ENCODE measurements at regions not wholly inside any gene's neighbourhood (a gene's known extent, or its start where the extent isn't known, plus 50 kb on each side); places are given as distances from the start of the nearest gene placed in this dataset.
A peak's percentile ranks its signal among the peaks of the same experiment; 100 is the strongest.

GRCh38 chr14:100438678-100439592, 115.8 kb downstream of the SLC25A47 start:
- peak; percentile 62 to 65 for DNase-seq (ENCODE audit: low read depth in 2 of 2)

GRCh38 chr14:100439781-100440180, 116.6 kb downstream of the SLC25A47 start:
- DNase-seq (ENCODE audit: low read depth in 2 of 2) = no peak

DNA sequence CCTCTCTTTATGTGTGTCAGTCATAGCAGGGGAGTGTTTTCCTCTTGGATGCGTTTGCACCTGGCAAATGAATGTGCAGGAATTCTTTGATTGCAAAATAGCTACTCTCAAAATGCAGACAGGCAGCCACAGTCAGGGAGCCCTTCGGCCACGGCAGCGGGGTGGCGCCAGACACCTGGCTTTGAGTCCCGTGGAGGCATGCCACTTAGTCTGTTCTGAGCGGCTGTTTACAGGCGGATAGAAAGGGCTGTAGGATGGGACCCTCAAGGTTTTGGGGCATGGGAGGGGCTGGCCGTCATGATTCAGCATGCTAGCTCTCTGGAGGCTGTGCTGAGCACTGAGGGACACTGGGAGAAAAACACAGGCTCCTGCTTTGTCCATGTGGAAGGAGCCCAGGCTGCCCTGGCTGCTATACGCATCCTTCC, 117.1 kb downstream of the SLC25A47 start:
- no peak for DNase-seq (ENCODE audit: low read depth in 2 of 2)

DNA sequence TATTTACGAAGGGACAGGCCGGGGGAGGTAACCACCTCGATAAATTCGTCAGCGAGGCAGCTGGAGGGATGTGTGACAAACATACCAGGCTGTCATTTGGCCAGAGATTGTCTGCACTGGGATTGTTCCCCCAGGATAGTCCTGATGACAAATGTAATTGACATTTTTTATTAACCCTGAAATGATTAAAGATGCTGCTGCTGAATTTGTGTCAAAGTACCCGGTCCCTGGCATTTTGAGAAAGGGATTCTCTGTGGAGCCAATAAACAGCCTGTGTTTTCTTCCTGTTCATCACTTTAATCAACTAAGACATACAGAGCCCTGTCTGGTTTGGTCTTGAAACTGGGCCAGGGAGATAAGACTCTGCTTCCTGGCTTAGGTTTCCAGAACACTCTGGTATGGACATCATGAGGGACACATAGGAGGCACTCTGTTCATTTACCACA, 117.6 kb downstream of the SLC25A47 start:
- no peak for DNase-seq (ENCODE audit: low read depth in 2 of 2)

- DNase-seq (ENCODE audit: low read depth in 2 of 2) = no peak
These were observed 118.3 kb downstream of the SLC25A47 start for GRCh38 chr14:100441271-100441947.

DNA sequence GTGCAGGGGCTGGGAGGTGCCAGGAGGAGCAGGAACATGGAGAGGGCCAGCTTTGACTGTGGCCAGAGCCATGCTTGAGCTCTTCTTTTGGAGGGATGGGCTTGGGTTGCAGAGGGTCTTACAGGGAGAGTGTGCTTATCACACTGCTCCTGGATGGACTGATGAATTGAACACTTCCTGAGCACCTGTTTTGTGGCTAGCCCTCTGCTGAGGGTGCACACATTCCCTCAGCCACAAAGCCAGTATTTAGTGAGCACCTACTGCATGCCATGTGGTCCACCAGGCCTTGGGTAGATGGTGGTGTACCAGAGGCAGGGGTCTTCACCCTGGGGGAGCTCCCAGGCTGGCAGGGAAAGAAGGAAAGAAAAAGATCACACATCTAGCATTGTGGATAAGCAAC, 118.9 kb downstream of the SLC25A47 start:
- DNase-seq (ENCODE audit: low read depth in 2 of 2) = no peak

- DNase-seq (ENCODE audit: low read depth in 2 of 2) = no peak
These were observed 119.7 kb downstream of the SLC25A47 start for GRCh38 chr14:100442498-100443490.

- DNase-seq (ENCODE audit: low read depth in 2 of 2) = no peak
These were observed 120.5 kb downstream of the SLC25A47 start for GRCh38 chr14:100443603-100444002.

DNA sequence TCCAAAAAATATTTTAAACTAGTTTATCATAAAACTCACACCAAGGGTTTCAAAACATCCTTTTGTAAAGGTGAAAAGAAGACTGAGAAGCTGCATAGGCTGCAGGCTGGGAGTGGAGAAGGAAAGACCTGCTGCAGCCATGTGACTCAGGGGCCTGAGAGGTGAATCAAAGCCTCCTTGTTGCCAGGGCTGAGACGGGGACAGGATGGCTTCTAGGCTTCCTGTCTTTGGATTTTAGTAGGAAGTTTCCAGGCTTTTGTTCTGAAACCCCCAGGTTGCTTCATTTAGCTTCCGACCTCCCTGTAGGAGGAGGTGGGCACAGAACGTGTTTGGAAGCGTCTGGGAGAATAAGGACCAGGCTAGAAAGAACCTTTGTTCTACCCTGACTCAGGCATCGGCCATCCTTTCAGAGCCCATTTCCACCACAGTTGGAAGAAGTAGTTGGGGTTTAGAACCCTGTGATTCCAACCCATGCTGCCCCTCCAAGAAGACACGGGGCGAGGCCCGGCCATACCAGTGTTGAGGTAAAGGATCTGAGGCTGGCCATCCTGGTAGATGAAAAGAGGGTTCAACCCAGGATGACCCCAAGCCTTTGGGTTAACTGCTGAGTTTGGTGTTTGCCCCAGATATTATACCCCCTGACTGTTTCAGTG, 122.4 kb downstream of the SLC25A47 start:
- no peak for DNase-seq (ENCODE audit: low read depth in 2 of 2)

GRCh38 chr14:100446572-100446971, 123.4 kb downstream of the SLC25A47 start:
- no peak for DNase-seq (ENCODE audit: low read depth in 2 of 2)

GRCh38 chr14:100448376-100448775, 125.2 kb downstream of the SLC25A47 start:
- DNase-seq (ENCODE audit: low read depth in 2 of 2) = no peak

GRCh38 chr14:100449225-100449987, 126.3 kb downstream of the SLC25A47 start:
- no peak for DNase-seq (ENCODE audit: low read depth in 2 of 2)

DNA sequence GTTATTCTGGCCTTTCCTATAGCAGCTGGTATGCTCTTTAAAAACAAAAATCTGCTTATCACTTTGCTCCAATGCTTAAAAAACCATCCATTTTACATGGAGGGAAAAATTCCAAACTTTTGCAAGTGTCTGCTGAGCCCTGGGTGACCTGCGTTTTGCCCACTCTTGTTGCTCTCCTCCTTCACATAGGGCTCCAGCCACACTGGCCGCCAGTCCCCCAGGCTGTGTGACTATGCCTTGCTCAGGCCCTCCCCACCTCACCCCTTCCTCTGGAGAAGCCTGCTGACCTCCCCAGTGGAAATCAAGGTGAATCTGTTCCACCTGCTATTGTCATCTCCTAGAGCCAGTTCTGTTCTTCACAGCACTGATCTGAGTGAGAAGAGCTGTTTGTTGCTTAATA, 126.9 kb downstream of the SLC25A47 start:
- DNase-seq (ENCODE audit: low read depth in 2 of 2) = no peak

GRCh38 chr14:100450736-100451135, 127.6 kb downstream of the SLC25A47 start:
- DNase-seq (ENCODE audit: low read depth in 2 of 2) = no peak

DNA sequence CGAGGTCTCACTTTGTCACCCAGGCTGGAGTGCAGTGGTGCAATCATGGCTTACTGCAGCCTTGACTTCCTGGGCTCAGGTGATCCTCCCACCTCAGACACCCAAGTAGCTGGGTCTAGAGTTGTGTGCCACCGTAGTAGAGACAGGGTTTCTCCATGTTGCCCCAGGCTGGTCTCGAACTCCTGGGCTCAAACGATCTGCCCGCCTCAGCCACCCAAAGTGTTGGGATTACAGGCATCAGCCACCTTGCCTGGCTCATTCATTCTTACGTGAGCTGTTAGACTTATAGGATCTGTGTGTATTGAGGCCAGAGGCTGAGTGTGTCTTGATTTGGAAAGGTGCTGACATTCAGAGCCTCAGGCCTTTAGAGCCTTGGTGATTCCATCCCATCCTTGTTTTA, 128.1 kb downstream of the SLC25A47 start:
- no peak for DNase-seq (ENCODE audit: low read depth in 2 of 2)

GRCh38 chr14:100453930-100454329, 130.8 kb downstream of the SLC25A47 start:
- DNase-seq (ENCODE audit: low read depth in 2 of 2) = no peak

GRCh38 chr14:100454437-100454836, 131.3 kb downstream of the SLC25A47 start:
- no peak for DNase-seq (ENCODE audit: low read depth in 2 of 2)

DNA sequence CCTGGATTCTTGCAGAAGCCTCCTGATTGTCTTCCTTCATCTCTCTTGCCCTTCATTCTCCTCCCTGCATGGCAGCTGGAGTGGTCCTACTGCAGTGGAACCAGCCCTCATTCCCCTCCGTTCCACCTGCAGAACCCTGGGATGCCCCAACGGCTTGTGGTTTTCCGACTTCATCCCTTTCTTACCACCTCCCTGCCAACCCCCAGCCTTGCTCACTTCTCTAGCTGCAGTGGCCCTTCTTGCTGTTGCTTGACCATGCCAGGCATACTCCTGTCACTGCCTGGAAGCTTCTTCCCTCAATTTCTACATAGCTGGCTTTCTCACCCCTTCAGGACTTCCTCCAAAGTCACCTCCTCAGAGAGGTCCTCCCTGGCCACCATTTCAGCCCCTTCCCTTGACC, 123.3 kb downstream of the BEGAIN start:
- DNase-seq (ENCODE audit: low read depth in 2 of 2) = no peak

- DNase-seq (ENCODE audit: low read depth in 2 of 2) = no peak
These were observed 120.9 kb downstream of the BEGAIN start for GRCh38 chr14:100466111-100466856.
